ENCODE measurements at regions not wholly inside any gene's neighbourhood (a gene's known extent, or its start where the extent isn't known, plus 50 kb on each side); places are given as distances from the start of the nearest gene placed in this dataset.
"Not testable (repeated sequence)": the region's sequence is repeated elsewhere in the genome, so short reads cannot be mapped to it uniquely, and the experiment has no call there.

DNA sequence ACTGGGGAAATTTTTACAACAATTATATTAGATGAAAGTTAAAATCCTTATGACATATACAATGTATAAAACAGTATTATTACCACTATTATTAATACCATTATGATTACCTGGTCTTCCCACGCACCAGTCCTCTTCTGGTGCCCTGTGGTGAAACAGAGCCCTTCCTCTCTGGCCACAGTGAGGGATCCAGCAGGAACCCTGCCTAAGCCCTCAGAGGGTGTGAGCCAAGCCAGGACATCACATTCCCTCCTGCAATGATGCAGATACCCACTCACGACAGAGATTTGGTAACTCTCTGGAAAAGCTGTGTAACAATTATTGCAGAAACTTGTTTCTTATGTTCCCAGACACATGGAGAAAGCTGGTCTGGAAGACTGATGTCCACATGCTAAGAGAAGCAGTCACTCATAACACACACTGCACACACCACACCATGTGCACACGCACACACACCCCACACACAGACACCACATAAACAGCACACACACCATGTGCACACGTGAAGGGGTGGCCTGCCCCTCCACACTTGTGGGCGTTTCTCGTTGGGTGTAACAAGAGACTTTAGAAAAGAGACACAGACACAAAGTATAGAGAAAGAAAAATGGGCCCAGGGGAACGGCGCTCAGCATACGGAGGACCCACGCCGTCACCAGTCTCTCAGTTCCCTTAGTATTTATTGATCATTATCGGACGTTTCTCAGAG is 1373.8 kb upstream of the DEFB115 start:
- not testable (repeated sequence) for DNase-seq

DNA sequence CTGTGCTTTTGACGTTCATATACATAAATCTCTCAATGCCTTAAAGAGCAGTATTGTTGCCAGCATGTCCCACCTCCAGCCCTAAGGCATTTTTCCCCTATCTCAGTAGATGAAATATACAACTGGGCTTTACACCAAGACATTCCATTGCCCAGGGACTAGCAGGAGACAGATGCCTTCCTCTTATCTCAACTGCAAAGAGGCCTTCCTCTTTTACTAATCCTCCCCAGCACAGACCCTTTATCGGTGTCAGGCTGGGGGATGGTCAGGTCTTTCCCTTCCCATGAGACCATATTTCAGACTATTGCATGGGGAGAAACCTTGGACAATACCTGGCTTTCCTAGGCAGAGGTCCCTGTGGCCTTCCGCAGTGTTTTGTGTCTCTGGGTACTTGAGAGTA is 1373.1 kb upstream of the DEFB115 start:
- DNase-seq, result not testable (repeated sequence)

DNA sequence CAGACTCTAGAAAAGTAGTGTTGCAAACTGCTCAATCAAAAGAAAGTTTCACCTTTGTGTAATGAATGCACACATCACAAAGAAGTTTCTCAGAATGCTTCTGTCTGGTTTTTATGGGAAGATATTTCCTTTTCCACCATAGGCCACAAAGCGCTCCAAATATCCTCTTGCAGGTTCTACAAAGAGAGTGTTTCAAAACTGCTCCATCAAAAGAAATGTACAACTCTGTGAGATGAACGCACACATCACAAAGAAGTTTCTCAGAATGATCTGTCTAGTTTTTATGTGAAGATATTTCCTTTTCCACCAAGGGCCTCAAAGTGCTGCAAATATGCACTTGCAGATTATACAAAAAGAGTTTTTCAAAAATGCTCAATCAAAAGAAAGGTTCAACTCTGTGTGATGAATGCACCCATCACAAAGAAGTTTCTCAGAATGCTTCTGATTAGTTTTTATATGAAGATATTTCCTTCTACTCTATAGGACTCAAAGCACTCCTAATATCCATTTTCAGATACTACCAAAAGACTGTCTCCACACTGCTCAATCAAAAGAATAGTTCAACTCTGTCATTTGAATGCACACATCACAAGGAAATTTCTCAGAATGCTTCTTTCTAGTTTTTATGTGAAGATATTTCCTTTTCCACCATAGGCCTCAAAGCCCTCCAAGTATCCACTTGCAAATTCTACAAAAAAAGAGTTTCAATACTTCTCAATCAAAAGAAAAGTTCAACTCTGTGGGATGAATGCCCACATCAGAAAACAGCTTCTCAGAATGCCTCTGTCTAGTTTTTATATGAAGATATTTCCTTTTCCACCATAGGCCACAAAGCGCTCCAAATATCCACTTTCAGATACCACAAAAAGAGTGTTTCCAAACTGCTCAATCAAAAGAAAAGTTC is 1371.9 kb upstream of the DEFB115 start:
- not testable (repeated sequence) for DNase-seq

DNA sequence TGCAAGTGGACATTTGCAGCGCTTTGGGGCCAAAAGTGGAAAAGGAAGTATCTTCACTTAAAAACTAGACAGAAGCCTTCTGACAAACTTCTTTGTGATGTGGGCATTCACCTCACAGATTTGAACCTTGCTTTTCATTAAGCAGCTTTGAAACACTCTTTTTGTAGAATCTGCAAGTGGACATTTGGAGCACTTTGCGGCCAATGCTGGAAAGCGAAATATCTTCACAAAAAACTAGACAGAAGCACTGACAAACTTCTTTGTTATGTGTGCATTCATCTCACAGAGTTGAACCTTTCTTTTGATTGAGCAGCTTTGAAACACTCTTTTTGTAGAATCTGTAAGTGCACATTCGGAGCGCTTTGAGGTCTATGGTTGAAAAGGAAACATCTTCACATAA is 1365.9 kb upstream of the DEFB115 start:
- not testable (repeated sequence) for DNase-seq
